Panc1 (cell line): ENCODE measurements at regions not wholly inside any gene's neighbourhood (a gene's known extent, or its start where the extent isn't known, plus 50 kb on each side); places are given as distances from the start of the nearest gene placed in this dataset.

Source experiments
- ATAC-seq: fragments of 200-7000 bp; cut with Tn5 transposase; 2 replicates; pipeline ENCODE4 v1.9.1; 2020; ENCODE audit warnings: mild to moderate bottlenecking, moderate library complexity
- BruUV-seq: library from RNA; stranded (reverse); fragments of 400-500 nt; replicated peaks from 2 replicates; lab custom pipeline; 2021; lab: Mats Ljungman, UMichigan
- CTCF ChIA-PET: fragments of 300-600 bp; sonication (Branson Sonifier 250); formaldehyde crosslinking; loops from one replicate; lab custom pipeline; 2022; ENCODE audit warnings: antibody characterized with exemption; lab: Charles Lee
- POLR2A ChIA-PET: fragments of 300-600 bp; sonication (Branson Sonifier 250); formaldehyde crosslinking; loops from one replicate; lab custom pipeline; 2022; ENCODE audit warnings: antibody characterized with exemption; lab: Charles Lee
- DNase-seq: peaks from one replicate; pipeline ENCODE4 v3.0.0-alpha.2; 2010; ENCODE audit warnings: low read depth, low spot score
- H3K27ac ChIP-seq: 2 replicates; pipeline ENCODE4 v1.5.1; 2011; ENCODE audit warnings: mild to moderate bottlenecking, low read length, inconsistent platforms
- H3K27me3 ChIP-seq: fragments of 200-500 bp; sonication (Bioruptor generic); 2 replicates; pipeline ENCODE4 v1.6.0; 2014; ENCODE audit warnings: low read length, inconsistent platforms; ENCODE audit not compliant: control insufficient read depth, insufficient read depth
- H3K36me3 ChIP-seq: fragments of 200-500 bp; sonication (Bioruptor generic); 2 replicates; pipeline ENCODE4 v1.5.1; 2014; ENCODE audit warnings: inconsistent platforms, mild to moderate bottlenecking, low read length, moderate library complexity; ENCODE audit not compliant: control insufficient read depth, insufficient read depth
- H3K4me1 ChIP-seq: 2 replicates; pipeline ENCODE4 v1.5.1; 2011; ENCODE audit warnings: inconsistent platforms, mild to moderate bottlenecking, low read length, moderate library complexity; ENCODE audit not compliant: control insufficient read depth, insufficient read depth
- H3K4me3 ChIP-seq, 2 experiments: 2 replicates each; pipeline ENCODE4 v1.5.1; 2011 to 2012; ENCODE audit warnings: low read depth in 2 of 2, low read length in 2 of 2, mild to moderate bottlenecking in 2 of 2, inconsistent platforms in 1 of 2, moderate library complexity in 1 of 2
- H3K9me3 ChIP-seq: fragments of 200-500 bp; sonication (Bioruptor generic); 2 replicates; pipeline ENCODE4 v1.5.1; 2014; ENCODE audit warnings: low read depth, mild to moderate bottlenecking, inconsistent platforms, low read length, moderate library complexity; ENCODE audit not compliant: control insufficient read depth, insufficient read depth
- CTCF ChIP-seq: fragments of 450-650 bp; IDR thresholded peaks from 2 replicates; pipeline ENCODE4 v1.5.1; 2017; ENCODE audit warnings: mild to moderate bottlenecking
- POLR2AphosphoS5 ChIP-seq: IDR thresholded peaks from 2 replicates; pipeline ENCODE4 v1.6.1; 2012; ENCODE audit warnings: mild to moderate bottlenecking, low read depth, low read length, moderate library complexity
- REST ChIP-seq, 2 experiments: IDR thresholded peaks; 2 replicates each; pipeline ENCODE4 v1.6.1; 2011 to 2012; ENCODE audit warnings: low read depth in 2 of 2, control low read depth in 1 of 2, low read length in 1 of 2, mild to moderate bottlenecking in 1 of 2, moderate library complexity in 1 of 2; ENCODE audit not compliant: insufficient read depth in 1 of 2
- SIN3A ChIP-seq: IDR thresholded peaks from 2 replicates; pipeline ENCODE4 v1.6.1; 2012; ENCODE audit warnings: low read depth, mild to moderate bottlenecking, low read length, moderate library complexity, borderline replicate concordance; ENCODE audit not compliant: insufficient read depth
- TCF7L2 ChIP-seq: IDR thresholded peaks from 2 replicates; pipeline ENCODE4 v1.6.1; 2011; ENCODE audit warnings: mild to moderate bottlenecking, low read depth, low read length, inconsistent platforms
- in situ Hi-C: cut with HindIII; loops from 2 replicates; pipeline ENCODE4 v1.10.0; 2016; ENCODE audit warnings: low sequenced_read_pairs, low pct_unique_long_range_greater_than_20kb
- intact Hi-C: fragments of 100-400 bp; cut with micrococcal nuclease; formaldehyde crosslinking; loops from one replicate; pipeline ENCODE4 v1.10.0; 2022; ENCODE audit not compliant: unreplicated experiment

GRCh38 chr13:58889474-58889873, 1257.9 kb downstream of the PCDH17 start:
- DNase-seq (no peak), ATAC-seq (no peak)
- Histone ChIP-seq H3K27ac (no peak overlapping the region), H3K4me3 (no peak overlapping the region), H3K27me3 (no peaks in the 10 kb centered on the region), H3K9me3 (no peaks in the 10 kb centered on the region), H3K4me1 (no peaks in the 10 kb centered on the region), H3K36me3 (no peaks in the 10 kb centered on the region)
- ChIA-PET CTCF (no interaction called here), POLR2A (no interaction called here)
- TF ChIP-seq SIN3A (no peak), REST (IDR thresholded peaks at IDR 0.05; ENCODE audit: insufficient read depth in 1 of 2, low read depth in 2 of 2, low read length in 1 of 2) (no peak), CTCF (no peak), POLR2AphosphoS5 (no peak), TCF7L2 (no peak)
- in situ Hi-C loops (no loop called here), intact Hi-C loops (no loop called here)
- BruUV-seq = no TSS peak

- intact Hi-C loops (no loop called here), in situ Hi-C loops (no loop called here)
- no peak for TF ChIP-seq SIN3A
- TF ChIP-seq REST (IDR thresholded peaks at IDR 0.05; ENCODE audit: insufficient read depth in 1 of 2, low read depth in 2 of 2, low read length in 1 of 2) = no peak
- TF ChIP-seq POLR2AphosphoS5 = no peak
- no peak for TF ChIP-seq TCF7L2
- TF ChIP-seq CTCF = no peak
- no peaks in the 10 kb centered on the region for H3K4me1 ChIP-seq
- no peak for ATAC-seq
- no peak overlapping the region for H3K27ac ChIP-seq
- ChIA-PET CTCF (no interaction called here), POLR2A (no interaction called here)
- H3K9me3 ChIP-seq = no peaks in the 10 kb centered on the region
- H3K36me3 ChIP-seq = no peaks in the 10 kb centered on the region
- no peak overlapping the region for H3K4me3 ChIP-seq
- no peaks in the 10 kb centered on the region for H3K27me3 ChIP-seq
- no TSS peak for BruUV-seq
- no peak for DNase-seq
Observed at GRCh38 chr13:58893396-58893795, 1261.9 kb downstream of the PCDH17 start.
